ENCODE measurements at regions not wholly inside any gene's neighbourhood (a gene's known extent, or its start where the extent isn't known, plus 50 kb on each side); places are given as distances from the start of the nearest gene placed in this dataset.
A peak's percentile ranks its signal among the peaks of the same experiment; 100 is the strongest.

- in situ Hi-C loops (cut with HindIII; ENCODE audit: low pct_unique_long_range_greater_than_20kb, low sequenced_read_pairs): no loop called here
- no peak for DNase-seq (ENCODE audit: low read depth in 1 of 2, low spot score in 1 of 2)
- no peak for TF ChIP-seq JUND (IDR thresholded peaks at IDR 0.05; ENCODE audit: low read depth)
Observed at GRCh38 chr13:86714495-86714894, 915.3 kb upstream of the SLITRK6 start.

DNA sequence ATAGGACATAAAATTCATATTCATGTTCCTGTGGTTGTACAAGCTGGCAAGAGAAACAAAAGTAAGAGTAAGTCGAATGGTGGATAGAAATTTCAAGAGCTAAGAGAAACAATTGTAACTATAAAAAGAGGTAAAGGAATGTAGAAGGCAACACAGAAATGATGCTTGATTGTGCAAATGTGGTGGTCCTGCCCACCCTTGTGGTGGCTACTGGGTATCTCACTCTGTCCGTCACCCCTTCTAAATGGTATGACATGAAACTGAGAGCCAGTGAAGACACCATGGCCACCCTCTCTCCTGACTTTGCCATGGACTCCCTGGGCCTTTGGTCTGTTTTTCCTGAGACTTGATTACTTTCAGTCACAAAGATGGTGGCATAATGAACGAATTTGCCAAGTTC lies 925.9 kb upstream of the SLITRK6 start:
- in situ Hi-C loops (cut with HindIII; ENCODE audit: low pct_unique_long_range_greater_than_20kb, low sequenced_read_pairs): no loop called here
- TF ChIP-seq JUND (IDR thresholded peaks at IDR 0.05; ENCODE audit: low read depth): no peak
- no peak for DNase-seq (ENCODE audit: low read depth in 1 of 2, low spot score in 1 of 2)

GRCh38 chr13:86729206-86729605 lies 930.0 kb upstream of the SLITRK6 start:
- in situ Hi-C loops (cut with HindIII; ENCODE audit: low pct_unique_long_range_greater_than_20kb, low sequenced_read_pairs): no loop called here
- DNase-seq (ENCODE audit: low read depth in 1 of 2, low spot score in 1 of 2): no peak
- TF ChIP-seq JUND (IDR thresholded peaks at IDR 0.05; ENCODE audit: low read depth): no peak

DNA sequence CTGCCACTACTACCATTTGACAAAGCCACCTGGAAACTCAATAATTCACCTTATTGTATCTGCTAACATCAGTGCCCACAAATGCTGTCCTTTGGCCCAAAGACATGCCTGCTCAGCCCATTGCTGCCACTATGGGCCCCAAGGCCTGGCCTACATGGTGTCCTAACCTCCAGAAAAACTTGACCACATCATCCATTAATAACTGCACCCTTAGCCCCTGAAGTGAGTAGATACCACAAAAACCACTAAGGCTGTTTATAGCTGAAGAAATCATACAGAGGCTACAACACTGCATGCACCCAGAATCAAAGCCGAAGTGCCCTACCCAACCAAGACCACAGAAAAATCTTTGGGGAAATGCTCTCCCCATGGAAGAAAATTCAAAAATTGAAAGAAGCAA lies 932.8 kb upstream of the SLITRK6 start:
- in situ Hi-C loops (cut with HindIII; ENCODE audit: low pct_unique_long_range_greater_than_20kb, low sequenced_read_pairs): no loop called here
- DNase-seq (ENCODE audit: low read depth in 1 of 2, low spot score in 1 of 2): no peak
- TF ChIP-seq JUND (IDR thresholded peaks at IDR 0.05; ENCODE audit: low read depth): no peak

- in situ Hi-C loops (cut with HindIII; ENCODE audit: low pct_unique_long_range_greater_than_20kb, low sequenced_read_pairs): no loop called here
- TF ChIP-seq JUND (IDR thresholded peaks at IDR 0.05; ENCODE audit: low read depth): no peak
Observed at GRCh38 chr13:86737334-86737932, 933.7 kb upstream of the SLITRK5 start.

GRCh38 chr13:86741762-86742285 lies 929.3 kb upstream of the SLITRK5 start:
- no peak for TF ChIP-seq JUND (IDR thresholded peaks at IDR 0.05; ENCODE audit: low read depth)
- in situ Hi-C loops (cut with HindIII; ENCODE audit: low pct_unique_long_range_greater_than_20kb, low sequenced_read_pairs): no loop called here
- no peak for DNase-seq (ENCODE audit: low read depth in 1 of 2, low spot score in 1 of 2)

More at GRCh38 chr13:86737334-86737932, 933.7 kb upstream of the SLITRK5 start:
- DNase-seq (ENCODE audit: low read depth in 1 of 2, low spot score in 1 of 2): no peak

- no peak for TF ChIP-seq JUND (IDR thresholded peaks at IDR 0.05; ENCODE audit: low read depth)
- DNase-seq (ENCODE audit: low read depth in 1 of 2, low spot score in 1 of 2): peak in 1 of 2 experiments; percentile 95
- in situ Hi-C loops (cut with HindIII; ENCODE audit: low pct_unique_long_range_greater_than_20kb, low sequenced_read_pairs): no loop called here
Observed at GRCh38 chr13:86757236-86757978, 913.8 kb upstream of the SLITRK5 start.

DNA sequence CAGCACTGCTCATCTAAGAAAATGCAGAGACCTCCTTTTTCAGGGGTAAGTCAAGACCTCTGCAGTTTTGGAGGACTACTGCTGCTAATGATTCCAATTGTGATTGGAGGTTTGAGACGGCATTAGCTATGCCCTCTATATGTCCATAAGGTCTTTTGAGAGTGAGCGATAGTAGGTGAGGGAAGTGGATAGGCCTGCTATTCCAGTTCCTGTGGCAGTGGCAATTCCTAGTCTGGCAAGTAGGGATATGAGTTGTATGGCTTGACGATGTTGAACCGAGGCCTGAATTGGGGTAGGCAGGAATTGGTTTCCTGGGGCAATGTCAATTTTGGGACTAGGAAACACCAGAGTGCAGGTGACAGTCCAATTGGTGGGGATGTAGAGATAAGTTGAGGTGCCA lies 913.1 kb upstream of the SLITRK5 start:
- peak in 1 of 2 experiments; percentile 70 for DNase-seq (ENCODE audit: low read depth in 1 of 2, low spot score in 1 of 2)
- in situ Hi-C loops (cut with HindIII; ENCODE audit: low pct_unique_long_range_greater_than_20kb, low sequenced_read_pairs): no loop called here
- no peak for TF ChIP-seq JUND (IDR thresholded peaks at IDR 0.05; ENCODE audit: low read depth)

DNA sequence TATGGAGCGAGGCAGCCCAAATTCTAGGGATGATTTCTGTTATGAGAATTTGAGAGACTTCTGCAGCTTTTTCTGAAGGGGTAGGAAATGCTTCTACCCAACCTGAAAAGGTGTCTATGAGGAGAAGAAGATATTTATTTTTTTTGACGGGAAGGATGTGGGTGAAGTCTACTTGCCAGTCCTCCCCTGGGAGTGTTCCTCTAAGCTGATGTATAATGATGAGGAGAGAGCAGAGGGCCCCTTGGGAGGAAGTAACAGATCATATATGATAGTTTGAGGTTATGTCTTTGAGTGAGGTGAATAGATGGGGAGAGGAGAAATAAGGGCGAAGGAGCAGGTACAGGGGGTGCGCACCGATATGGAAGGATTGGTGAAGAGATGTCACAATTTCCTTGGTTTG lies 910.6 kb upstream of the SLITRK5 start:
- in situ Hi-C loops (cut with HindIII; ENCODE audit: low pct_unique_long_range_greater_than_20kb, low sequenced_read_pairs): no loop called here
- TF ChIP-seq JUND (IDR thresholded peaks at IDR 0.05; ENCODE audit: low read depth): no peak
- no peak for DNase-seq (ENCODE audit: low read depth in 1 of 2, low spot score in 1 of 2)

DNA sequence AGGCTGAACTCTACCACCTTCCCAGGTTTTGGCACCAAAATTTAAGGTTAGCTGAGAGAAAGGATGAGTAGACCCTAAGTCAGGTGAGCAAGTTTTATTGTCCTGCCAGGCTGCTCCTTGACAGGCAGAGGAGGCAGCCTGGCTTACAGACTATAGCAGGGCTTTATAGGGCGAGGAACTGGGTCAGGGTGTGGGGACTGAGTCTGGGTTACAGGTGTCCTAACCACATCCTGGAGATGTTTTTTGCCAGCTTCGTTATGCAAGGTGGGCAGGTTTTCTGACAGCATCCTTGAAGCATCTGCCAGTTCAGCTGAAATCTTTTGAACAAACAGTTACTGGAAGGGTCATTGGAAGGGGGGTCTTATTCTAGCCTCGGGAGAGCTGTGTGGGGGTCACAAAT lies 905.7 kb upstream of the SLITRK5 start:
- no peak for TF ChIP-seq JUND (IDR thresholded peaks at IDR 0.05; ENCODE audit: low read depth)
- in situ Hi-C loops (cut with HindIII; ENCODE audit: low pct_unique_long_range_greater_than_20kb, low sequenced_read_pairs): no loop called here
- DNase-seq (ENCODE audit: low read depth in 1 of 2, low spot score in 1 of 2): no peak

GRCh38 chr13:86788616-86789015 lies 882.6 kb upstream of the SLITRK5 start:
- in situ Hi-C loops (cut with HindIII; ENCODE audit: low pct_unique_long_range_greater_than_20kb, low sequenced_read_pairs): no loop called here
- TF ChIP-seq JUND (IDR thresholded peaks at IDR 0.05; ENCODE audit: low read depth): no peak
- DNase-seq (ENCODE audit: low read depth in 1 of 2, low spot score in 1 of 2): no peak

DNA sequence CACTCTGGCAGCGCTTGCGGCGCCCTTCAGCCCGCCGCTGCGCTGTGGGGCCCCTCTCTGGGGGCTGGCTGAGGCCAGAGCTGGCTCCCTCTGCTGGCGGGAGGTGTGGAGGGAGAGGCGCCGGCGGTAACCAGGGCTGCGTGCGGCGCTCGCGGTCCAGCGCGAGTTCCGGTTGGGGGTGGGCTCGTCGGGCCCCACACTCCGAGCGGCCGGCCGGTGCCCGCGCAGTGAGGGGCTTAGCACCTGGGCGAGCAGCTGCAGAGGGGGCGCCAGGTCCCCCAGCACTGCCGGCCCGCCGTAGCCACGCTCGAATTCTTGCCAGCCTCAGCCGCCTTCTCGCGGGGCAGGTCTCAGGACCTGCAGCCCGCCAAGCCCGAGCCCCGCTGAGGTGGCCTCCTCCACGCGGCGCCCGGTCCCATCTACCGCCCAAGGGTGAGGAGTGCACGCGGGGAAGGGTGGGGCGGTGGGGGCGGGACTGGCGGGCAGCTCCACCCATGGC lies 879.0 kb upstream of the SLITRK5 start:
- no peak for DNase-seq (ENCODE audit: low read depth in 1 of 2, low spot score in 1 of 2)
- in situ Hi-C loops (cut with HindIII; ENCODE audit: low pct_unique_long_range_greater_than_20kb, low sequenced_read_pairs): no loop called here
- no peak for TF ChIP-seq JUND (IDR thresholded peaks at IDR 0.05; ENCODE audit: low read depth)

DNA sequence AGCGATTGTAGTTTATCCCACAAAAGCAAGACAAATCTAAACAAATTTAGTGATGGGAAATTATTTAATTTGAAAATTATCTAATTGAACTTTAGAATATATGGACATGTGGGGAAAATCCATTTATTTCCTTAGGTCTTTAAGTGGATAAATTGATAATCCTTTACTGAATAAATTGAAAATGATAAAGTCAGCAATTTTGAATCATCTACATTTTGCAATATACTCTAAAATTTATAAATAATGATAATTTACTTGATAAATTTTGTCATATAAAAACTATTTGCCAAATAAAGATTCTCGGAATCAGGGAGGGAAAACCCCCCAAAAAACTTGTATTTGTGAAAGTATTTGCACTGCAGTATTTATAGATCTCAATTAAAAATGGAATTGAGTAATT lies 875.3 kb upstream of the SLITRK5 start:
- in situ Hi-C loops (cut with HindIII; ENCODE audit: low pct_unique_long_range_greater_than_20kb, low sequenced_read_pairs): no loop called here
- no peak for TF ChIP-seq JUND (IDR thresholded peaks at IDR 0.05; ENCODE audit: low read depth)

More for the DNA sequence above, 875.3 kb upstream of the SLITRK5 start:
- no peak for DNase-seq (ENCODE audit: low read depth in 1 of 2, low spot score in 1 of 2)

Data from T47D (cell line).